ENCODE measurements at regions not wholly inside any gene's neighbourhood (a gene's known extent, or its start where the extent isn't known, plus 50 kb on each side); places are given as distances from the start of the nearest gene placed in this dataset.
A peak's percentile ranks its signal among the peaks of the same experiment; 100 is the strongest.

- no peak for DNase-seq
- Histone ChIP-seq H3K36me3 (no peaks in the 10 kb centered on the region), H3K4me1 (peaks cover 45% of the 10 kb centered on the region), H3K27me3 (ENCODE audit: low read depth) (no peaks in the 10 kb centered on the region), H3K4me3 (no peak overlapping the region), H3K27ac (replicated peaks) (peak overlapping the region; percentile 82), H3K9me3 (replicated peaks) (peaks cover 6% of the 10 kb centered on the region)
- intact Hi-C loops (cut with micrococcal nuclease), result no loop called here
- no peak for TF ChIP-seq CTCF (IDR thresholded peaks at IDR 0.05; ENCODE audit: borderline replicate concordance)
Measured at GRCh38 chr2:226649201-226649600, 150.4 kb downstream of the IRS1 start.

- DNase-seq, result no peak
- H3K27ac ChIP-seq (replicated peaks), result no peak overlapping the region
- peaks cover 6% of the 10 kb centered on the region for H3K9me3 ChIP-seq (replicated peaks)
- intact Hi-C loops (cut with micrococcal nuclease), result no loop called here
- H3K4me3 ChIP-seq, result no peak overlapping the region
- peaks cover 53% of the 10 kb centered on the region for H3K4me1 ChIP-seq
- H3K36me3 ChIP-seq, result no peaks in the 10 kb centered on the region
- TF ChIP-seq CTCF (IDR thresholded peaks at IDR 0.05; ENCODE audit: borderline replicate concordance), result no peak
- H3K27me3 ChIP-seq (ENCODE audit: low read depth), result no peaks in the 10 kb centered on the region
Measured at GRCh38 chr2:226647621-226648518, 151.8 kb downstream of the IRS1 start.

GRCh38 chr2:226644399-226644865 is 155.2 kb downstream of the IRS1 start:
- Histone ChIP-seq H3K4me3 (no peak overlapping the region), H3K4me1 (peaks cover 30% of the 10 kb centered on the region), H3K9me3 (replicated peaks) (peaks cover 19% of the 10 kb centered on the region), H3K36me3 (no peaks in the 10 kb centered on the region), H3K27ac (replicated peaks) (peak overlapping the region; percentile 63), H3K27me3 (ENCODE audit: low read depth) (peaks cover 8% of the 10 kb centered on the region)
- no peak for TF ChIP-seq CTCF (IDR thresholded peaks at IDR 0.05; ENCODE audit: borderline replicate concordance)
- DNase-seq, result peak; percentile 33
- intact Hi-C loops (cut with micrococcal nuclease), result no loop called here

- H3K9me3 ChIP-seq (replicated peaks), result peaks cover 14% of the 10 kb centered on the region
- no peak overlapping the region for H3K4me3 ChIP-seq
- peaks cover 28% of the 10 kb centered on the region for H3K4me1 ChIP-seq
- intact Hi-C loops (cut with micrococcal nuclease), result no loop called here
- no peaks in the 10 kb centered on the region for H3K36me3 ChIP-seq
- no peak for DNase-seq
- H3K27me3 ChIP-seq (ENCODE audit: low read depth), result peaks cover 8% of the 10 kb centered on the region
- TF ChIP-seq CTCF (IDR thresholded peaks at IDR 0.05; ENCODE audit: borderline replicate concordance), result no peak
- H3K27ac ChIP-seq (replicated peaks), result peak overlapping the region; percentile 63
Measured at GRCh38 chr2:226643946-226644282, 155.7 kb downstream of the IRS1 start.

GRCh38 chr2:226643030-226643945 is 156.3 kb downstream of the IRS1 start:
- intact Hi-C loops (cut with micrococcal nuclease), result no loop called here
- no peaks in the 10 kb centered on the region for H3K36me3 ChIP-seq
- peak overlapping the region; percentile 63 for H3K27ac ChIP-seq (replicated peaks)

More at GRCh38 chr2:226643030-226643945, 156.3 kb downstream of the IRS1 start:
- DNase-seq, result no peak
- H3K4me3 ChIP-seq, result no peak overlapping the region
- peaks cover 28% of the 10 kb centered on the region for H3K4me1 ChIP-seq
- TF ChIP-seq CTCF (IDR thresholded peaks at IDR 0.05; ENCODE audit: borderline replicate concordance), result no peak
- H3K27me3 ChIP-seq (ENCODE audit: low read depth), result peaks cover 8% of the 10 kb centered on the region
- peaks cover 12% of the 10 kb centered on the region for H3K9me3 ChIP-seq (replicated peaks)

Measured in left ventricle myocardium inferior (tissue), 1 donor.